Trophoblast cell (in vitro differentiated cells and primary cell): ENCODE measurements at regions not wholly inside any gene's neighbourhood (a gene's known extent, or its start where the extent isn't known, plus 50 kb on each side); places are given as distances from the start of the nearest gene placed in this dataset.

Experiments used
- DNase-seq, 2 donors: peaks; one replicate each; pipeline ENCODE4 v3.0.0-alpha.2; 2016
- H2AFZ ChIP-seq: 2 replicates; pipeline ENCODE4 v1.6.1; 2013; ENCODE audit warnings: low read length, moderate library complexity, mild to moderate bottlenecking; ENCODE audit not compliant: insufficient read depth, poor library complexity
- H2AK5ac ChIP-seq: 2 replicates; pipeline ENCODE4 v1.6.1; 2013; ENCODE audit warnings: mild to moderate bottlenecking, low read length
- H2BK120ac ChIP-seq: 2 replicates; pipeline ENCODE4 v1.6.1; 2013; ENCODE audit warnings: low read length, mild to moderate bottlenecking, moderate library complexity; ENCODE audit not compliant: insufficient read depth, poor library complexity
- H2BK12ac ChIP-seq: 2 replicates; pipeline ENCODE4 v1.6.1; 2013; ENCODE audit warnings: mild to moderate bottlenecking, low read length, moderate library complexity
- H2BK5ac ChIP-seq: 2 replicates; pipeline ENCODE4 v1.6.1; 2013; ENCODE audit warnings: low read length, low read depth, moderate library complexity, mild to moderate bottlenecking; ENCODE audit not compliant: poor library complexity
- H3K14ac ChIP-seq: 2 replicates; pipeline ENCODE4 v1.6.1; 2013; ENCODE audit warnings: mild to moderate bottlenecking, low read length
- H3K18ac ChIP-seq: 2 replicates; pipeline ENCODE4 v1.6.1; 2013; ENCODE audit warnings: mild to moderate bottlenecking, low read length
- H3K23ac ChIP-seq: 2 replicates; pipeline ENCODE4 v1.6.1; 2013; ENCODE audit warnings: low read length
- H3K27ac ChIP-seq: 2 replicates; pipeline ENCODE4 v1.5.1; 2013; ENCODE audit warnings: low read depth, mild to moderate bottlenecking, inconsistent platforms, low read length, moderate library complexity
- H3K27me3 ChIP-seq: 2 replicates; pipeline ENCODE4 v1.6.1; 2013; ENCODE audit warnings: inconsistent platforms, mild to moderate bottlenecking, low read length, moderate library complexity; ENCODE audit not compliant: insufficient read depth
- H3K36me3 ChIP-seq, 2 experiments: 1 replicate in 1 of 2; 2 replicates in 1 of 2; pipeline ENCODE4 v1.6.1; 2013; ENCODE audit warnings: low read length in 2 of 2, mild to moderate bottlenecking in 2 of 2, moderate library complexity in 1 of 2; ENCODE audit not compliant: insufficient read depth in 2 of 2, control insufficient read depth in 1 of 2
- H3K4ac ChIP-seq: 2 replicates; pipeline ENCODE4 v1.6.1; 2013; ENCODE audit warnings: low read depth, mild to moderate bottlenecking, low read length, moderate library complexity
- H3K4me1 ChIP-seq, 2 experiments: 1 replicate in 1 of 2; 2 replicates in 1 of 2; pipeline ENCODE4 v1.6.1; 2013; ENCODE audit warnings: low read length in 2 of 2, mild to moderate bottlenecking in 2 of 2, moderate library complexity in 1 of 2; ENCODE audit not compliant: insufficient read depth in 2 of 2, control insufficient read depth in 1 of 2
- H3K4me2 ChIP-seq: 2 replicates; pipeline ENCODE4 v1.6.1; 2013; ENCODE audit warnings: inconsistent platforms, mild to moderate bottlenecking, low read length, moderate library complexity
- H3K4me3 ChIP-seq: 2 replicates; pipeline ENCODE4 v1.5.1; 2013; ENCODE audit warnings: mild to moderate bottlenecking, low read depth, low read length, inconsistent platforms
- H3K79me1 ChIP-seq: one replicate; pipeline ENCODE4 v1.6.1; 2013; ENCODE audit warnings: low read length
- H3K79me2 ChIP-seq: 2 replicates; pipeline ENCODE4 v1.6.1; 2013; ENCODE audit warnings: low read length, mild to moderate bottlenecking; ENCODE audit not compliant: control insufficient read depth, insufficient read depth, poor library complexity
- H3K9ac ChIP-seq: 2 replicates; pipeline ENCODE4 v1.6.1; 2013; ENCODE audit warnings: mild to moderate bottlenecking, low read length
- H3K9me3 ChIP-seq: 2 replicates; pipeline ENCODE4 v1.6.1; 2013; ENCODE audit warnings: low read depth, mild to moderate bottlenecking, control low read depth, inconsistent platforms, low read length; ENCODE audit not compliant: insufficient read depth
- H4K12ac ChIP-seq: 2 replicates; pipeline ENCODE4 v1.6.1; 2013; ENCODE audit warnings: low read depth, mild to moderate bottlenecking, low read length, moderate library complexity
- H4K8ac ChIP-seq: 2 replicates; pipeline ENCODE4 v1.6.1; 2013; ENCODE audit warnings: low read depth, mild to moderate bottlenecking, low read length, moderate library complexity
- H4K91ac ChIP-seq: one replicate; pipeline ENCODE4 v1.6.1; 2013; ENCODE audit warnings: low read depth, mild to moderate bottlenecking, low read length, moderate library complexity
- WGBS: extraction: QIAGEN DNeasy Blood & Tissue Kit; methylation state at CpG from one replicate; pipeline ENCODE4 v1.1.7; 2013; ENCODE audit warnings: missing lambda C conversion rate; ENCODE audit not compliant: insufficient read length, insufficient coverage; ENCODE audit errors: extremely low coverage; 5-methylcytosine and 5-hydroxymethylcytosine counted together

- Histone ChIP-seq H4K12ac (no peak overlapping the region), H3K4ac (no peak overlapping the region), H3K79me2 (no peaks in the 10 kb centered on the region), H3K4me1 (no peaks in the 10 kb centered on the region), H2BK120ac (no peak overlapping the region), H3K9me3 (no peaks in the 10 kb centered on the region), H3K36me3 (no peaks in the 10 kb centered on the region), H4K91ac (no peak overlapping the region), H3K23ac (no peak overlapping the region), H4K8ac (no peak overlapping the region), H2BK12ac (no peak overlapping the region), H3K18ac (no peak overlapping the region), H3K27me3 (no peaks in the 10 kb centered on the region), H2AFZ (no peak overlapping the region), H3K4me3 (no peak overlapping the region), H3K4me2 (no peak overlapping the region), H3K79me1 (no peaks in the 10 kb centered on the region), H3K9ac (no peak overlapping the region), H3K27ac (no peak overlapping the region), H2AK5ac (no peak overlapping the region), H3K14ac (no peak overlapping the region), H2BK5ac (no peak overlapping the region)
- no CpG with 5 or more reads among the region's 1 CpG for WGBS
- DNase-seq: no peak
Measured at GRCh38 chr1:101697072-101697471, 299.7 kb downstream of the OLFM3 start.

GRCh38 chr1:101698681-101699080 lies 298.0 kb downstream of the OLFM3 start:
- no peak overlapping the region for H2BK5ac ChIP-seq
- H2BK120ac ChIP-seq: no peak overlapping the region
- no peak overlapping the region for H3K4me2 ChIP-seq
- no peaks in the 10 kb centered on the region for H3K9me3 ChIP-seq
- H3K23ac ChIP-seq: no peak overlapping the region
- no peaks in the 10 kb centered on the region for H3K4me1 ChIP-seq
- no peaks in the 10 kb centered on the region for H3K79me2 ChIP-seq
- H3K4me3 ChIP-seq: no peak overlapping the region
- no peak overlapping the region for H2AFZ ChIP-seq
- H3K14ac ChIP-seq: no peak overlapping the region
- H2BK12ac ChIP-seq: no peak overlapping the region
- H3K9ac ChIP-seq: no peak overlapping the region
- no peak overlapping the region for H3K4ac ChIP-seq
- H3K27ac ChIP-seq: no peak overlapping the region
- H3K18ac ChIP-seq: no peak overlapping the region
- no peaks in the 10 kb centered on the region for H3K36me3 ChIP-seq
- H3K79me1 ChIP-seq: no peaks in the 10 kb centered on the region
- H2AK5ac ChIP-seq: no peak overlapping the region
- no peak overlapping the region for H4K12ac ChIP-seq
- no peaks in the 10 kb centered on the region for H3K27me3 ChIP-seq
- H4K91ac ChIP-seq: no peak overlapping the region
- no peak overlapping the region for H4K8ac ChIP-seq
- WGBS: no CpG with 5 or more reads among the region's 1 CpG
- DNase-seq: no peak

- Histone ChIP-seq H3K79me1 (no peaks in the 10 kb centered on the region), H2BK5ac (no peak overlapping the region), H3K4me2 (no peak overlapping the region), H4K91ac (no peak overlapping the region), H2BK12ac (no peak overlapping the region), H3K27me3 (no peaks in the 10 kb centered on the region), H3K4me1 (no peaks in the 10 kb centered on the region), H2BK120ac (no peak overlapping the region), H3K9me3 (no peaks in the 10 kb centered on the region), H3K9ac (no peak overlapping the region), H2AK5ac (no peak overlapping the region), H3K79me2 (no peaks in the 10 kb centered on the region), H3K27ac (no peak overlapping the region), H3K23ac (no peak overlapping the region), H3K4ac (no peak overlapping the region), H3K36me3 (no peaks in the 10 kb centered on the region), H3K4me3 (no peak overlapping the region), H4K12ac (no peak overlapping the region), H3K14ac (no peak overlapping the region), H3K18ac (no peak overlapping the region), H2AFZ (no peak overlapping the region), H4K8ac (no peak overlapping the region)
- no peak for DNase-seq
Measured at GRCh38 chr1:101704895-101705294, 291.8 kb downstream of the OLFM3 start.

- no peak overlapping the region for H2BK120ac ChIP-seq
- H2AK5ac ChIP-seq: no peak overlapping the region
- H4K8ac ChIP-seq: no peak overlapping the region
- H2BK12ac ChIP-seq: no peak overlapping the region
- H3K79me2 ChIP-seq: no peaks in the 10 kb centered on the region
- no peak overlapping the region for H2AFZ ChIP-seq
- no peak overlapping the region for H3K18ac ChIP-seq
- H3K4me1 ChIP-seq: no peaks in the 10 kb centered on the region
- no peak overlapping the region for H3K4ac ChIP-seq
- H3K79me1 ChIP-seq: no peaks in the 10 kb centered on the region
- H3K9ac ChIP-seq: no peak overlapping the region
- H4K12ac ChIP-seq: no peak overlapping the region
- no peak overlapping the region for H3K4me2 ChIP-seq
- H3K27me3 ChIP-seq: no peaks in the 10 kb centered on the region
- H3K9me3 ChIP-seq: no peaks in the 10 kb centered on the region
- H3K4me3 ChIP-seq: no peak overlapping the region
- no peak overlapping the region for H3K23ac ChIP-seq
- no peak overlapping the region for H3K27ac ChIP-seq
- no peak overlapping the region for H4K91ac ChIP-seq
- no peak overlapping the region for H3K14ac ChIP-seq
- H3K36me3 ChIP-seq: no peaks in the 10 kb centered on the region
- no peak overlapping the region for H2BK5ac ChIP-seq
- DNase-seq: no peak
Measured at GRCh38 chr1:101706366-101706765, 290.4 kb downstream of the OLFM3 start.

GRCh38 chr1:101709721-101710120 lies 287.0 kb downstream of the OLFM3 start:
- no peaks in the 10 kb centered on the region for H3K9me3 ChIP-seq
- H3K79me1 ChIP-seq: no peaks in the 10 kb centered on the region
- no peak overlapping the region for H3K14ac ChIP-seq
- H3K36me3 ChIP-seq: no peaks in the 10 kb centered on the region
- DNase-seq: no peak
- no peaks in the 10 kb centered on the region for H3K27me3 ChIP-seq
- no peaks in the 10 kb centered on the region for H3K4me1 ChIP-seq
- no peak overlapping the region for H3K4me2 ChIP-seq
- no peak overlapping the region for H4K91ac ChIP-seq
- no peak overlapping the region for H3K4ac ChIP-seq
- H3K79me2 ChIP-seq: no peaks in the 10 kb centered on the region
- H3K9ac ChIP-seq: no peak overlapping the region
- H2AK5ac ChIP-seq: no peak overlapping the region
- no peak overlapping the region for H3K4me3 ChIP-seq
- H2BK12ac ChIP-seq: no peak overlapping the region
- H2AFZ ChIP-seq: no peak overlapping the region
- H3K23ac ChIP-seq: no peak overlapping the region
- no peak overlapping the region for H3K18ac ChIP-seq
- H4K8ac ChIP-seq: no peak overlapping the region
- H4K12ac ChIP-seq: no peak overlapping the region
- H2BK120ac ChIP-seq: no peak overlapping the region
- no peak overlapping the region for H3K27ac ChIP-seq
- no peak overlapping the region for H2BK5ac ChIP-seq
